ENCODE measurements at regions not wholly inside any gene's neighbourhood (a gene's known extent, or its start where the extent isn't known, plus 50 kb on each side); places are given as distances from the start of the nearest gene placed in this dataset.

DNA sequence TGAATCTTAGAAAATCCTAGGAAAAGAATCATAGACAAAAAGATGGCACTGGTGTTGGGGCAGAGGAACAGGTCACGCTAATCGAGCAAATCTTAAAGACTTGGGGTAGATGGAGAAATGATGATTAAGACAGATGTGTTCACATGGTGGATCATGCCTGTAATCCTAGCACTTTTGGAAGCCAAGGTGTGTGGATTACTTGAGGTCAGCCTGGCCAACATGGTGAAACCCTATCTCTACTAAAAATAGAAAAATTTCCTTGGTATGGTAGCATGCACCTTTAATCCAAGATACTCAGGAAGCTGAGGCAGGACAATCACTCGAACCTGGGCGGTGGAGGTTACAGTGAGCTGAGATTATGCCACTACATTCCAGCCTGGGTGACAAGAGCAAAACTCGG lies 145.7 kb upstream of the HSFY2 start (continued):
- TF ChIP-seq, protein P1, sequence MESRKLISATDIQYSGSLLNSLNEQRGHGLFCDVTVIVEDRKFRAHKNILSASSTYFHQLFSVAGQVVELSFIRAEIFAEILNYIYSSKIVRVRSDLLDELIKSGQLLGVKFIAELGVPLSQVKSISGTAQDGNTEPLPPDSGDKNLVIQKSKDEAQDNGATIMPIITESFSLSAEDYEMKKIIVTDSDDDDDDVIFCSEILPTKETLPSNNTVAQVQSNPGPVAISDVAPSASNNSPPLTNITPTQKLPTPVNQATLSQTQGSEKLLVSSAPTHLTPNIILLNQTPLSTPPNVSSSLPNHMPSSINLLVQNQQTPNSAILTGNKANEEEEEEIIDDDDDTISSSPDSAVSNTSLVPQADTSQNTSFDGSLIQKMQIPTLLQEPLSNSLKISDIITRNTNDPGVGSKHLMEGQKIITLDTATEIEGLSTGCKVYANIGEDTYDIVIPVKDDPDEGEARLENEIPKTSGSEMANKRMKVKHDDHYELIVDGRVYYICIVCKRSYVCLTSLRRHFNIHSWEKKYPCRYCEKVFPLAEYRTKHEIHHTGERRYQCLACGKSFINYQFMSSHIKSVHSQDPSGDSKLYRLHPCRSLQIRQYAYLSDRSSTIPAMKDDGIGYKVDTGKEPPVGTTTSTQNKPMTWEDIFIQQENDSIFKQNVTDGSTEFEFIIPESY (IDR thresholded peaks at IDR 0.05; ENCODE audit: extremely low read depth, insufficient replicate concordance, low read length): no peak
- TF ChIP-seq SP1 (IDR thresholded peaks at IDR 0.05; ENCODE audit: low read depth) (no peak), SRF (IDR thresholded peaks at IDR 0.05; ENCODE audit: low read depth) (no peak)
- TF ChIP-seq, protein P2, sequence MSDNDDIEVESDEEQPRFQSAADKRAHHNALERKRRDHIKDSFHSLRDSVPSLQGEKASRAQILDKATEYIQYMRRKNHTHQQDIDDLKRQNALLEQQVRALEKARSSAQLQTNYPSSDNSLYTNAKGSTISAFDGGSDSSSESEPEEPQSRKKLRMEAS (IDR thresholded peaks at IDR 0.05): no peak

DNA sequence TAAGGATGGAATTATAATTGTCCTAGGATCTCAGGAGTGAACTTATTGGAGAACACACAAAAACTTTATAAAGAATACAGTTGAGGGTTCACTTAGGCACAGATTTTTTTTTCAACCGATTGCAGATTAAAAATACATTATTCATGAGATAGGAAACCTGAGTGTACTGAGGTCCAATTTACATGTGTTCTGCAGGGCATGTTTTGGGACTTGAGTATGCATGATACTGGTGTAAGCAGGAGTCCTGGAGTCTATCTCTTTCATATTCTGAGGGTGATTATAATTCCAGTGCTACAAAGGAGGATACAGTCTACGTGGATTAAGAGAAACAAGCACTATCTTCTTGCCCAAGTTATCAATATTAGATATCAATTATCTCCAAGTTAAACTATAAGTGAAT lies 139.3 kb upstream of the HSFY2 start:
- no peak for DNase-seq (ENCODE audit: low read depth, low spot score)
- RAD21 ChIA-PET (ENCODE audit: low non-redundant PET in 1 of 2, low total read pairs in 2 of 2, uncharacterized antibody in 2 of 2, unreplicated experiment in 2 of 2): no interaction called here

More for the DNA sequence above, 139.3 kb upstream of the HSFY2 start:
- H3K36me3 ChIP-seq (ENCODE audit: control insufficient read depth in 1 of 2, insufficient read depth in 2 of 2, low read length in 2 of 2): no peaks in the 10 kb centered on the region
- no peak for ATAC-seq
- POLR2A ChIA-PET: no interaction called here
- H3K27ac ChIP-seq (ENCODE audit: low read depth, low read length): no peak overlapping the region
- H3K9me2 ChIP-seq (ENCODE audit: insufficient read depth): no peaks in the 10 kb centered on the region
- intact Hi-C loops (cut with micrococcal nuclease): no loop called here
- H3K4me2 ChIP-seq (ENCODE audit: low read length): no peak overlapping the region
- H3K9ac ChIP-seq (ENCODE audit: low read length): no peak overlapping the region
- TF ChIP-seq, protein P3, sequence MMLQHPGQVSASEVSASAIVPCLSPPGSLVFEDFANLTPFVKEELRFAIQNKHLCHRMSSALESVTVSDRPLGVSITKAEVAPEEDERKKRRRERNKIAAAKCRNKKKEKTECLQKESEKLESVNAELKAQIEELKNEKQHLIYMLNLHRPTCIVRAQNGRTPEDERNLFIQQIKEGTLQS (IDR thresholded peaks at IDR 0.05): no peak
- TF ChIP-seq POLR2A (IDR thresholded peaks at IDR 0.05; ENCODE audit: borderline replicate concordance, extremely low read depth, insufficient read depth, insufficient read length) (no peak), SIN3A (IDR thresholded peaks at IDR 0.05; ENCODE audit: low read depth) (no peak)
- TF ChIP-seq, protein P1 (IDR thresholded peaks at IDR 0.05; ENCODE audit: extremely low read depth, insufficient replicate concordance, low read length): no peak
- no peaks in the 10 kb centered on the region for H3K27me3 ChIP-seq (ENCODE audit: insufficient read depth, low read length)
- no TSS peak for BruUV-seq (replicated peaks)
- H2AFZ ChIP-seq (ENCODE audit: low read depth, low read length, poor library complexity, severe bottlenecking): no peak overlapping the region
- CTCF ChIA-PET: no interaction called here
- H3K79me2 ChIP-seq (ENCODE audit: insufficient read depth, low read length): no peaks in the 10 kb centered on the region
- H4K20me1 ChIP-seq (ENCODE audit: insufficient read depth): no peaks in the 10 kb centered on the region
- H3K4me1 ChIP-seq (ENCODE audit: control insufficient read depth in 1 of 2, insufficient read depth in 2 of 2, low read length in 2 of 2): no peaks in the 10 kb centered on the region
- H3K4me3 ChIP-seq (replicated peaks in 1 of 2; ENCODE audit: low read depth in 1 of 2, low read length in 2 of 2): no peak overlapping the region
- no peaks in the 10 kb centered on the region for H3K9me3 ChIP-seq (ENCODE audit: control insufficient read depth in 1 of 2, insufficient read depth in 1 of 2, low read depth in 1 of 2, low read length in 2 of 2)
